GM18909 (cell line): ENCODE measurements at regions not wholly inside any gene's neighbourhood (a gene's known extent, or its start where the extent isn't known, plus 50 kb on each side); places are given as distances from the start of the nearest gene placed in this dataset.

Experiments used
- ATAC-seq: cut with Tn5 transposase; IDR thresholded peaks from one replicate; pipeline ENCODE4 v1.9.1; 2021; ENCODE audit warnings: mild to moderate bottlenecking; ENCODE audit not compliant: unreplicated experiment, poor library complexity

DNA sequence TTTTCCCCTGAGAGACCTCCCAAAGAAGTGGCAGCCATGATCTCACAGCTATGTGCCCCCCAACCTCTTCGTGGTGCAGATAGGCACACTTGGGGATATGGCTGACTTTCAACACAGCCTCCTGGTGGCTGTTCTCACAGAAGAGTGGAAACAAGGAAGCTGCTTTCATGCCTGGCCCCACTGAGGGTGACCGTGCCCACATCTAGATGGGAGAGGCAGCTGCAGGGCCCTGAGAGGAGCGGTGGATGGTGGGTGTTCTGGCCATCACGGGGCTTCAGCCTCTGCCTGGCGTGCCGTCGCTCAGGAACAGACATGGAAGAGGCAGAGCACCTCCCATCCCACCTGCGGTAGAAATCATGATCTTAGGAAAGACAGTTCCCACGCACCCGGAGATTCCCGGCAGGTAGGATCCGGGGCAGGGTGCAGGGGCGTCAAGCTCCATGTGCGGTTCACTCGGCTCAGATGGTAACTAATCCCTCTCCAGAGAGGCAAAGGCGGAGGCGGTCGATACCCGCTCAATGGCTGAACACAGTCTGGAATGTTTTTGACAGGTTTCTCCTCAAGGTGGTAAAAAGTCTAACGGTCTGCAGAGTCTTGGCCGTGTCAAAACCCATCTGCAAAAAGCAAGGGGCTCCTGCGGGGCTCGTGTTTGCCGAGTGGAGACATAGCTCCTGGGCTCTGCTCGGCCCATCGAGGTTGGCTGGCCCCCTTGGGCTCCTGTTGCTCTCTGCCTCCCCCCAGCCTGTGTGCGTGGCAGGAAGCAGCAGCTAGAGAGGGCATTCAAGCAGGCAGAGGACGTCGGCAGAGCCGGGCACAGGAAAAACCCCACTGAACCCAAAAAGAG is 225.2 kb upstream of the RTL1 start:
- ATAC-seq, result no peak

GRCh38 chr14:101129521-101130167 is 226.1 kb upstream of the RTL1 start:
- ATAC-seq, result no peak

DNA sequence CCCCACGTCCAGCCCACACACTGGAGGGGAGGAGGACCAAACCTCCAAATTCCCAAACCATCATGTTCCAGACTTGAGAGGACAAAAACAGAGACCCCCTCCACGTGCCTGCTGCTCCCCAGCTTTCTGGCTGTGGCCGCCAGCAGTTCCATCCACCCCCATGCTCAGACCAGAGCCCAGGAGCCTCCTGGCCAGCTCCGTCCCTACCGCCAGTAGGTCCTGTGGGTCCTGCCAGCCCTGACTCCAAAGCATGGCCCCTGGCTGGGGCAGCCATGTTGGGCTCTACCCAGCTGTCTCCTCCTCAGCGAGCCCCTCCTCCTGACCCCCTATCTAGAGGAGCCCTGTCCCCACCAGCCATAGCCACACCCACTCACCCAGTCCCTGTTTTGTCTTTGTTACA is 227.3 kb upstream of the RTL1 start:
- no peak for ATAC-seq

DNA sequence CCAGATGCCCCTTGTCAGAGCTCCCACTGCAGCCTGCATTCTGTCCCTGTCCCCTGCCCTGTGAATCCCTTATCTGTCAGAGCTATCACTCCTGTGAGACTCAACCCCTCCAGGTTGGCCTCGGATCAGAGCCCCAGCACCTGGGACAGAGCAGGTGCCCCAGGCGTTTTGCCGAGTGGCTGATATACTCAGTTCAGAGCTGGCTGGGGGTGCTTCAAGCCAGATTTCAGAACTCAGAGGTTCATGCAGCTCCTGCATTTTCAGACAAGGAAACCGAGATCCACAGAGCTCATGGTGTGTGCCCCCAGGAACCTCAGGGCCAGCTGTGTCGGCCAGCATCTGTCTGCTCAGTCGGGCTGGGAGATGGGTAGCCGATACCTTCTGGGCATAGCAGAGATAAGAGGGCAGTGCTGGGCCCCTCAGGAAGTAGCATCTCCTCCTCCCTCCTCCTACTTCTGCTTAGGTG is 228.0 kb upstream of the RTL1 start:
- ATAC-seq, result no peak

DNA sequence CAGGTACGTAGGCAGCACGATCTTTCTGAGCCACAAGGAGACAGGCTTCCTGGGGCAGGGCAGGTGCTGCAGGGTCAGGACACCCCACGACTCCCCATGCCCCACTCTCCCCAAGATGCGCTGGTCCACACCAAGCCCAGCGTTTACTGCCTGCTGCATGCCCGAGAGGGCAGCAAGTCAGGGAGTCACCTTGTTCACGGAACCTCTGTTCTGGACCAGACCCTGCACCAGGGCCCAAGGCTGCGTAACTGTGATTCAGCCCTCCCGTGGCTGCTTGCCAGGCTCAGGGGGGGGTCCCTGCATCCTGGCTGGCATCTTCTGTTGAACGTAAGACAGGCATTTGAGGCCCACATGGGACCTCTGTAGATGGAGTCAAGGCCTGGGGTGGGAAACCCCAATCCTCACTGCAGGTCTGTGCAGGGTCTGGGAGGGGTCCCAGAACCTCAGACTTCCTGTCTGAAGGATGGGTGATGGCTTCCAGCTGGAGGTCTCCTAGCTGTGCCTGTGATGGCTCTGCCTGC is 228.6 kb upstream of the RTL1 start:
- no peak for ATAC-seq

GRCh38 chr14:101132588-101132987 is 229.1 kb upstream of the RTL1 start:
- ATAC-seq, result no peak

- no peak for ATAC-seq
Observed at GRCh38 chr14:101133068-101133467, 229.5 kb upstream of the RTL1 start.

DNA sequence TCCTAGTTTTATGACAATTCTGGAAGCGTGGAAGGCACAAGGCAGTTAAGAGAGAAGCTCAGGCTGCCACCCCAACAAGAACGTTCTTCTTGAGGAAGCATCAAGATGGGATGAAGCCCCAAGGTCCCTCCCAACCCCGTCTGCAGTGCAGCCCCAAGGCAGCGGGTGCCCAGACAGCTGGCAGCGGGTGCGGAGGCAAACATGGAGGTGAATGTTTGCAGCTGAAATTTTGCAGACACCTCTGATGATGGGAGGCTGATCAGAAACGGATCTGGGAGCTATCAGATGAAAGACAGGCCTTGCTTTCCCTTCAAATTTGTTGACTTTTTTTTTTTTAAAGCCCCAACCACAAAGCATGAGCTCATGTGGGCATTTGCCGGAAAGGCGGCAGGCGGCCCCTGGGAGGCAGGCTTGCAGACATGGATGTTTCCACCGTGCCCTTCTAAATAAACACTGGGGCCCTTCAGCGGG is 230.7 kb upstream of the RTL1 start:
- ATAC-seq, result no peak

GRCh38 chr14:101134851-101135433 is 231.4 kb upstream of the RTL1 start:
- no peak for ATAC-seq

GRCh38 chr14:101135796-101136742 is 232.5 kb upstream of the RTL1 start:
- ATAC-seq, result no peak

DNA sequence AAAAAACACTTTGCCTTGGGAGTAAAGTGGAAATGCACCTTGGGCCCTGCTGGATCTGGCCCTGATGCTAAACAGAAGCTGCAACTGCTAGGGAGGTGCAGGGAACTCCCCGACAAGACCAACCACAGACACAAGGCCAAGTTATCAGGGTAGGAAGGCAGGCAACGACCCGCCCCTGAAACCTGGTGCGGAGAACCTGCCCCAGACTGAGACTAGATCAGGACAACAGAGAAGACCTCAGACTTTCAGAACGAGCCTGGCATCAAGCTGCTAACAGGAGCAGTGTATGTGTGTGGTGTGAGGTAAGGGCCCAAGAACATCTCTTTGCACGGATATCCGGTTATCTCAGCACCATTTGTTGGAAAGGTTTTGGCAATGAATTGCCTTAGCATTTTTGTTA is 233.7 kb upstream of the RTL1 start:
- no peak for ATAC-seq

DNA sequence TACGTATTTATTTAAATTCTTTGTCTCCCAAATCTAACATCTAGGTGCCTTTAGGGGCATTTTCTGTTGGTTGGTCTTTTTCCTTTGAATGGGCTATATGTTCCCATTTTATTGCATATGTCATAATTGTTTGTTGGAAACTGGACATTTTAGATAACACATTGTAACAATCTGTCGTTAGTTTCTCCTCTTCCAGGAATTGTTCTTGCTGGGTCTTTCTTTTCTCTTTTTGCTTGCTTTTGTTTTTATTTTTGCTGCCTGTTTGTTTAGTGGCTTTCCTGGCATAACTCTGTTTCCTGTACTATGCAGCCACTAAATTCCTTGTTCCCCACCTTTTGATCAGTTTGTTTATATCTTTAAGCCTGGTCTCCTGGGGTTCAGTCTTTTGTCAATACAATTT is 244.3 kb upstream of the RTL1 start:
- ATAC-seq, result no peak

GRCh38 chr14:101150039-101150610 is 246.6 kb upstream of the RTL1 start:
- no peak for ATAC-seq

DNA sequence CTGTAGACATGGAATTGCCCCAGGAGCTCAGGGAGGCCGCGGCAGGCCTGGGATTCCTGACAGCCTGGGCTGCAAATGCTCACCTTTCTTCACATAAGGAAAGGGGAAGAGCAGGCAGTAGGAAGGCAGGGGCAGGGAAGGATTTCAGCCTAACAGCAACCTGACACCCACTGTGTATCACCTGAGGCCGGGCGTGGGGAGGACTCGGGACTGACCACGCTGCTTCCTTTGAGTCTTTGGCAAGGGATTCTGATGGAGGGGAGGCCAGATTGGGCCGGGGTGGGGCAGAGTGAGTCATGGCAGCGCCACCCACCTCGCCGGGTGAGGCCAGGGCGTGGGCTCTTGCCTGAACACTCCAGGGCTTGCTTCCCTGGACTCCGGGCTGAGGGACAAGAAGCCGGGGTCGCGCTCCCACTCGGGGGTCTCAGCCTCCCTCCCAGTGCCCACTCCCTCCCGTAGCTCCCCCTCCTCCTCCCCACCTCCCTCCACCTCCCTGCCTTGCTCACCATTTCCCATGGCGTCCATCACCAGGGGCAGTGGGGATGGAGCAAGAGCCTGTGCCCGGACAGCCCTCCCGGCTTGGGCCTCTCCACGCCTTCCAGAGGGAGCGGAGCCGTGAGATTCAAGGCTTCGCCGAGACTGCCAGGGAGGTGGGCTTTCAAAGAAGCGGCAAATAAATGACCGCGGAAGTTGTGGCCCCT is 247.9 kb upstream of the RTL1 start:
- ATAC-seq, result no peak

- no peak for ATAC-seq
Observed at GRCh38 chr14:101151927-101152305, 248.4 kb upstream of the RTL1 start.

- no peak for ATAC-seq
Observed at GRCh38 chr14:101152855-101153254, 249.3 kb upstream of the RTL1 start.

GRCh38 chr14:101153691-101154090 is 250.2 kb upstream of the RTL1 start:
- no peak for ATAC-seq

GRCh38 chr14:101155575-101155974 is 252.1 kb upstream of the RTL1 start:
- ATAC-seq, result no peak

DNA sequence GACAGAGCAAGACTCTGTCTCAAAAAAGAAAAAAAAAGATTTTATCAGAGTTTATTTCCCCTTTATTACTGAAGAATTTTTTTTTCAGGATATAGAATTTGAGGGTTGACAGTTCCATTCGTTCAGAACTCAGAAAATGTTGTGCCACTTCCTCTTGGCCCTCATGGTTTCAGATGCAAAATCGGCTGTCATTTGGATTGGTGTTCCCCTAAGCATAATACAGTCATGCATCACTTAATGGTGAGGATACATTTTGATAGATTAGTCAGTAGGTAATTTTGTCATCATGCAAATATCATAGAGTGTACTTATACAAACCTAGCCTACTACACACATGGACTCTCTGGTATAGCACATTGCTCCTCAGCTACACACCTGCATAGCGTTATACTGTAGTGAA is 263.9 kb upstream of the RTL1 start:
- ATAC-seq, result no peak
